ENCODE measurements at regions not wholly inside any gene's neighbourhood (a gene's known extent, or its start where the extent isn't known, plus 50 kb on each side); places are given as distances from the start of the nearest gene placed in this dataset.

- no peak for TF ChIP-seq E2F4 (CRISPR knock-in tag; IDR thresholded peaks at IDR 0.05; ENCODE audit: borderline replicate concordance, low read depth)
- TF ChIP-seq HMGA2 (CRISPR knock-in tag; IDR thresholded peaks at IDR 0.05), result no peak
- no peak for TF ChIP-seq ZNF232 (CRISPR knock-in tag; IDR thresholded peaks at IDR 0.05)
- no peak for TF ChIP-seq FOXJ3 (CRISPR knock-in tag; IDR thresholded peaks at IDR 0.05; ENCODE audit: borderline replicate concordance)
- TF ChIP-seq, protein P1, sequence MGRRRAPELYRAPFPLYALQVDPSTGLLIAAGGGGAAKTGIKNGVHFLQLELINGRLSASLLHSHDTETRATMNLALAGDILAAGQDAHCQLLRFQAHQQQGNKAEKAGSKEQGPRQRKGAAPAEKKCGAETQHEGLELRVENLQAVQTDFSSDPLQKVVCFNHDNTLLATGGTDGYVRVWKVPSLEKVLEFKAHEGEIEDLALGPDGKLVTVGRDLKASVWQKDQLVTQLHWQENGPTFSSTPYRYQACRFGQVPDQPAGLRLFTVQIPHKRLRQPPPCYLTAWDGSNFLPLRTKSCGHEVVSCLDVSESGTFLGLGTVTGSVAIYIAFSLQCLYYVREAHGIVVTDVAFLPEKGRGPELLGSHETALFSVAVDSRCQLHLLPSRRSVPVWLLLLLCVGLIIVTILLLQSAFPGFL (CRISPR knock-in tag; IDR thresholded peaks at IDR 0.05; ENCODE audit: borderline replicate concordance), result no peak
- no peak for TF ChIP-seq NFYB (CRISPR knock-in tag; conservative IDR thresholded peaks at IDR 0.05; ENCODE audit: low read depth)
- TF ChIP-seq OVOL2 (CRISPR knock-in tag; IDR thresholded peaks at IDR 0.05; ENCODE audit: borderline replicate concordance), result no peak
- TF ChIP-seq, protein P2, sequence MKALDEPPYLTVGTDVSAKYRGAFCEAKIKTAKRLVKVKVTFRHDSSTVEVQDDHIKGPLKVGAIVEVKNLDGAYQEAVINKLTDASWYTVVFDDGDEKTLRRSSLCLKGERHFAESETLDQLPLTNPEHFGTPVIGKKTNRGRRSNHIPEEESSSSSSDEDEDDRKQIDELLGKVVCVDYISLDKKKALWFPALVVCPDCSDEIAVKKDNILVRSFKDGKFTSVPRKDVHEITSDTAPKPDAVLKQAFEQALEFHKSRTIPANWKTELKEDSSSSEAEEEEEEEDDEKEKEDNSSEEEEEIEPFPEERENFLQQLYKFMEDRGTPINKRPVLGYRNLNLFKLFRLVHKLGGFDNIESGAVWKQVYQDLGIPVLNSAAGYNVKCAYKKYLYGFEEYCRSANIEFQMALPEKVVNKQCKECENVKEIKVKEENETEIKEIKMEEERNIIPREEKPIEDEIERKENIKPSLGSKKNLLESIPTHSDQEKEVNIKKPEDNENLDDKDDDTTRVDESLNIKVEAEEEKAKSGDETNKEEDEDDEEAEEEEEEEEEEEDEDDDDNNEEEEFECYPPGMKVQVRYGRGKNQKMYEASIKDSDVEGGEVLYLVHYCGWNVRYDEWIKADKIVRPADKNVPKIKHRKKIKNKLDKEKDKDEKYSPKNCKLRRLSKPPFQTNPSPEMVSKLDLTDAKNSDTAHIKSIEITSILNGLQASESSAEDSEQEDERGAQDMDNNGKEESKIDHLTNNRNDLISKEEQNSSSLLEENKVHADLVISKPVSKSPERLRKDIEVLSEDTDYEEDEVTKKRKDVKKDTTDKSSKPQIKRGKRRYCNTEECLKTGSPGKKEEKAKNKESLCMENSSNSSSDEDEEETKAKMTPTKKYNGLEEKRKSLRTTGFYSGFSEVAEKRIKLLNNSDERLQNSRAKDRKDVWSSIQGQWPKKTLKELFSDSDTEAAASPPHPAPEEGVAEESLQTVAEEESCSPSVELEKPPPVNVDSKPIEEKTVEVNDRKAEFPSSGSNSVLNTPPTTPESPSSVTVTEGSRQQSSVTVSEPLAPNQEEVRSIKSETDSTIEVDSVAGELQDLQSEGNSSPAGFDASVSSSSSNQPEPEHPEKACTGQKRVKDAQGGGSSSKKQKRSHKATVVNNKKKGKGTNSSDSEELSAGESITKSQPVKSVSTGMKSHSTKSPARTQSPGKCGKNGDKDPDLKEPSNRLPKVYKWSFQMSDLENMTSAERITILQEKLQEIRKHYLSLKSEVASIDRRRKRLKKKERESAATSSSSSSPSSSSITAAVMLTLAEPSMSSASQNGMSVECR (CRISPR knock-in tag; IDR thresholded peaks at IDR 0.05; ENCODE audit: borderline replicate concordance), result no peak
- TF ChIP-seq MAX (CRISPR knock-in tag; IDR thresholded peaks at IDR 0.05), result no peak
Observed at GRCh38 chr4:128665514-128665913, 144.0 kb upstream of the JADE1 start (continued).

DNA sequence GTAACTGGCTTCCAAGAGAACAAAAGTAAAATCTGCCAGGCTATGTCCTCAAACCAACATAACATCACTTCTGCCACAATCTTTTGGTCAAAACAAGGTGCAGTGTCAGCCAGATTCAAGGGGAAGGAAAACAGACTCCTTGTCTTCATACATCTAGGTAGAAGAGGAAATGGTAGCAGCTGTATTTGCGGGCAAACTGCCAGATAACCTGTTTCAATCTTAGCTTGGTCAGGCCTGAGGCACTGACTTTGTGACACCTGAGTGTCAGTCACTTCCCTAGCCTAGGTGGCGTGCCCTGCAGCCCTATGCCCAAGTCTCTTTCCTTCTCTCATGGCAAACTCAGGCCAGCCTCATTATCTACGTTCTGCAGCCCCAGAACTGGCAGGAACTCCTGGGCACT is 146.2 kb upstream of the JADE1 start:
- no peaks in the 10 kb centered on the region; the same call in 1 of the 2 replicates for H3K27me3 Mint-ChIP-seq (ENCODE audit: low read depth)
- CTCF ChIA-PET, result no interaction called here
- TF ChIP-seq SOX15 (CRISPR knock-in tag; IDR thresholded peaks at IDR 0.05) (no peak), EMX1 (CRISPR knock-in tag; IDR thresholded peaks at IDR 0.05) (no peak), GRHL2 (CRISPR knock-in tag; IDR thresholded peaks at IDR 0.05; ENCODE audit: insufficient replicate concordance, severe bottlenecking) (no peak), ZNF416 (CRISPR knock-in tag; IDR thresholded peaks at IDR 0.05) (no peak), TCF7 (CRISPR knock-in tag; IDR thresholded peaks at IDR 0.05; ENCODE audit: low read depth) (no peak), GABPB1 (CRISPR knock-in tag; IDR thresholded peaks at IDR 0.05) (no peak), PRRX2 (CRISPR knock-in tag; IDR thresholded peaks at IDR 0.05) (no peak), ZNF138 (CRISPR knock-in tag; conservative IDR thresholded peaks at IDR 0.05) (no peak), FOXP1 (CRISPR knock-in tag; IDR thresholded peaks at IDR 0.05; ENCODE audit: borderline replicate concordance) (no peak), ZNF219 (CRISPR knock-in tag; IDR thresholded peaks at IDR 0.05; ENCODE audit: borderline replicate concordance) (no peak), ZBTB21 (CRISPR knock-in tag; IDR thresholded peaks at IDR 0.05; ENCODE audit: borderline replicate concordance) (no peak), TP53 (CRISPR knock-in tag; IDR thresholded peaks at IDR 0.05) (no peak), ATF1 (CRISPR knock-in tag; IDR thresholded peaks at IDR 0.05) (no peak), JUN (CRISPR knock-in tag; IDR thresholded peaks at IDR 0.05) (no peak)
- TF ChIP-seq, protein P3, sequence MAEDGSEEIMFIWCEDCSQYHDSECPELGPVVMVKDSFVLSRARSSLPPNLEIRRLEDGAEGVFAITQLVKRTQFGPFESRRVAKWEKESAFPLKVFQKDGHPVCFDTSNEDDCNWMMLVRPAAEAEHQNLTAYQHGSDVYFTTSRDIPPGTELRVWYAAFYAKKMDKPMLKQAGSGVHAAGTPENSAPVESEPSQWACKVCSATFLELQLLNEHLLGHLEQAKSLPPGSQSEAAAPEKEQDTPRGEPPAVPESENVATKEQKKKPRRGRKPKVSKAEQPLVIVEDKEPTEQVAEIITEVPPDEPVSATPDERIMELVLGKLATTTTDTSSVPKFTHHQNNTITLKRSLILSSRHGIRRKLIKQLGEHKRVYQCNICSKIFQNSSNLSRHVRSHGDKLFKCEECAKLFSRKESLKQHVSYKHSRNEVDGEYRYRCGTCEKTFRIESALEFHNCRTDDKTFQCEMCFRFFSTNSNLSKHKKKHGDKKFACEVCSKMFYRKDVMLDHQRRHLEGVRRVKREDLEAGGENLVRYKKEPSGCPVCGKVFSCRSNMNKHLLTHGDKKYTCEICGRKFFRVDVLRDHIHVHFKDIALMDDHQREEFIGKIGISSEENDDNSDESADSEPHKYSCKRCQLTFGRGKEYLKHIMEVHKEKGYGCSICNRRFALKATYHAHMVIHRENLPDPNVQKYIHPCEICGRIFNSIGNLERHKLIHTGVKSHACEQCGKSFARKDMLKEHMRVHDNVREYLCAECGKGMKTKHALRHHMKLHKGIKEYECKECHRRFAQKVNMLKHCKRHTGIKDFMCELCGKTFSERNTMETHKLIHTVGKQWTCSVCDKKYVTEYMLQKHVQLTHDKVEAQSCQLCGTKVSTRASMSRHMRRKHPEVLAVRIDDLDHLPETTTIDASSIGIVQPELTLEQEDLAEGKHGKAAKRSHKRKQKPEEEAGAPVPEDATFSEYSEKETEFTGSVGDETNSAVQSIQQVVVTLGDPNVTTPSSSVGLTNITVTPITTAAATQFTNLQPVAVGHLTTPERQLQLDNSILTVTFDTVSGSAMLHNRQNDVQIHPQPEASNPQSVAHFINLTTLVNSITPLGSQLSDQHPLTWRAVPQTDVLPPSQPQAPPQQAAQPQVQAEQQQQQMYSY (CRISPR knock-in tag; IDR thresholded peaks at IDR 0.05), result no peak
- TF ChIP-seq, protein P4, sequence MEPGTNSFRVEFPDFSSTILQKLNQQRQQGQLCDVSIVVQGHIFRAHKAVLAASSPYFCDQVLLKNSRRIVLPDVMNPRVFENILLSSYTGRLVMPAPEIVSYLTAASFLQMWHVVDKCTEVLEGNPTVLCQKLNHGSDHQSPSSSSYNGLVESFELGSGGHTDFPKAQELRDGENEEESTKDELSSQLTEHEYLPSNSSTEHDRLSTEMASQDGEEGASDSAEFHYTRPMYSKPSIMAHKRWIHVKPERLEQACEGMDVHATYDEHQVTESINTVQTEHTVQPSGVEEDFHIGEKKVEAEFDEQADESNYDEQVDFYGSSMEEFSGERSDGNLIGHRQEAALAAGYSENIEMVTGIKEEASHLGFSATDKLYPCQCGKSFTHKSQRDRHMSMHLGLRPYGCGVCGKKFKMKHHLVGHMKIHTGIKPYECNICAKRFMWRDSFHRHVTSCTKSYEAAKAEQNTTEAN (CRISPR knock-in tag; IDR thresholded peaks at IDR 0.05), result no peak

More for the DNA sequence above, 146.2 kb upstream of the JADE1 start:
- H3K4me1 Mint-ChIP-seq, result peaks cover 18% of the 10 kb centered on the region
- H3K36me3 Mint-ChIP-seq, result peaks cover 14% of the 10 kb centered on the region
- H3K27ac Mint-ChIP-seq, result no peak overlapping the region
- H3K9me3 Mint-ChIP-seq, result peaks cover 17% of the 10 kb centered on the region
- no peak overlapping the region for H3K4me3 Mint-ChIP-seq
- ATAC-seq (no peak), DNase-seq (ENCODE audit: low spot score) (no peak)
- POLR2A ChIA-PET, result no interaction called here
